Ovary (tissue), 7 donors: ENCODE measurements at regions not wholly inside any gene's neighbourhood (a gene's known extent, or its start where the extent isn't known, plus 50 kb on each side); places are given as distances from the start of the nearest gene placed in this dataset.

ENCODE experiments used
- DNase-seq, 5 donors: peaks; one replicate each; pipeline ENCODE4 v3.0.0-alpha.2; 2019 to 2020
- H3K27ac ChIP-seq, 2 donors: fragments of 200-600 bp; one replicate each; pipeline versions ENCODE4 v1.5.1 to v1.8.0; 2019 to 2022
- H3K27me3 ChIP-seq: fragments of 200-600 bp; one replicate; pipeline ENCODE4 v1.8.0; 2022
- H3K36me3 ChIP-seq: fragments of 200-600 bp; sonication (generic); one replicate; pipeline ENCODE4 v1.5.1; 2019
- H3K4me1 ChIP-seq: one replicate; pipeline ENCODE4 v1.8.1; 2013; ENCODE audit warnings: mild to moderate bottlenecking, moderate library complexity; ENCODE audit not compliant: insufficient read depth
- H3K4me3 ChIP-seq: fragments of 200-600 bp; sonication (generic); one replicate; pipeline ENCODE4 v1.5.1; 2017
- H3K9me3 ChIP-seq, 2 donors: fragments of 200-600 bp in 1 of 2; sonication (generic) in 1 of 2; one replicate each; pipeline versions ENCODE4 v1.5.1 to v1.8.1; 2013 to 2019; ENCODE audit warnings: mild to moderate bottlenecking in 1 of 2, moderate library complexity in 1 of 2
- EP300 ChIP-seq: sonication (generic); formaldehyde crosslinking; IDR thresholded peaks from one replicate; pipeline ENCODE4 v1.6.1; 2017; ENCODE audit warnings: antibody characterized with exemption
- POLR2A ChIP-seq: fragments of 450-650 bp; IDR thresholded peaks from one replicate; pipeline ENCODE4 v1.6.1; 2017; ENCODE audit warnings: antibody characterized with exemption, mild to moderate bottlenecking, moderate library complexity
- WGBS, 3 donors: extraction: QIAGEN DNeasy Blood & Tissue Kit in 1 of 3; methylation state at CpG; one replicate each; pipeline versions ENCODE4 v1.1.5 to v1.1.7; 2013 to 2017; 5-methylcytosine and 5-hydroxymethylcytosine counted together
- intact Hi-C, 4 donors: fragments of 100-400 bp; cut with DNase I; formaldehyde crosslinking; loops; one replicate each; pipeline versions ENCODE4 v1.11.0 to v1.15.1; 2022 to 2023
- TF ChIP-seq, protein P1 (sequence below), 3 donors: fragments of 450-650 bp in 2 of 3; fragments of 200-600 bp in 1 of 3; IDR thresholded peaks; one replicate each; pipeline versions ENCODE4 v1.5.1 to v1.8.0; 2016 to 2022; ENCODE audit warnings: antibody characterized with exemption in 3 of 3, mild to moderate bottlenecking in 1 of 3
- donor health status: DM: no; HTN: no; CAD: no; lungs with moderate emphysema.
- donor health status: DM: no; HTN: no; CAD: no.
- donor health status: Bipolar disorder and iron deficiency.
- donor health status: DM: no; HTN: no; CAD: no.
- donor health status: DM: yes; HTN: yes; CAD: no.

DNA sequence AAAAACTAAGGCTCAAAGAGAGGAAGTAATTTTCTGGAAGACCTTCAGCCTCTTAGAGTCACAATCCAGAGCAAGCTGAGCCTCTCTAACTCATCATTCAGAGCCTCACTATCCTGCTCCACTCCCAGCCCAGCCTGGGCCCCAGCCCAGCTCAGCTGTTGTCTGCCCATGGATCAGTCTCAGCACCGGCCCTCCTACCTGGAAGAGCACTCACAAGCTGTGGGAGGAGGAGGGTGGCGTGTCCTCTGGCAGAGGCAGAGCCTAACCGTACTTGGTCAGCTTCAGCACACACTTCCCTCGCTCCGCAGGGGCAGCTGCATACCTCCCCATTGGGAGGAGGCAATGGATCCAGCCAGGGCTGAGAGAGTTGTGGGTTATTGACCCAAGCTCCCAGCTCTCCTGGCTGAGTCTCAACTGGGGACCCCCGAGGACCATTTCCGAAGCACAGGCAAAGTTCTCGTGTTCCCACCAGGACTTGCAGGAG, 66.7 kb upstream of the GPR26 start:
- H3K36me3 ChIP-seq: no peaks in the 10 kb centered on the region
- H3K27me3 ChIP-seq: no peaks in the 10 kb centered on the region
- H3K27ac ChIP-seq: no peak overlapping the region
- H3K4me1 ChIP-seq: no peaks in the 10 kb centered on the region
- no peak overlapping the region for H3K4me3 ChIP-seq
- WGBS, 3 donors: 56 to 75% (median 73%) methylated on average over 8 of the region's 8 CpGs
- DNase-seq: no peak
- intact Hi-C loops: no loop called here
- no peaks in the 10 kb centered on the region for H3K9me3 ChIP-seq
- TF ChIP-seq, protein P1, sequence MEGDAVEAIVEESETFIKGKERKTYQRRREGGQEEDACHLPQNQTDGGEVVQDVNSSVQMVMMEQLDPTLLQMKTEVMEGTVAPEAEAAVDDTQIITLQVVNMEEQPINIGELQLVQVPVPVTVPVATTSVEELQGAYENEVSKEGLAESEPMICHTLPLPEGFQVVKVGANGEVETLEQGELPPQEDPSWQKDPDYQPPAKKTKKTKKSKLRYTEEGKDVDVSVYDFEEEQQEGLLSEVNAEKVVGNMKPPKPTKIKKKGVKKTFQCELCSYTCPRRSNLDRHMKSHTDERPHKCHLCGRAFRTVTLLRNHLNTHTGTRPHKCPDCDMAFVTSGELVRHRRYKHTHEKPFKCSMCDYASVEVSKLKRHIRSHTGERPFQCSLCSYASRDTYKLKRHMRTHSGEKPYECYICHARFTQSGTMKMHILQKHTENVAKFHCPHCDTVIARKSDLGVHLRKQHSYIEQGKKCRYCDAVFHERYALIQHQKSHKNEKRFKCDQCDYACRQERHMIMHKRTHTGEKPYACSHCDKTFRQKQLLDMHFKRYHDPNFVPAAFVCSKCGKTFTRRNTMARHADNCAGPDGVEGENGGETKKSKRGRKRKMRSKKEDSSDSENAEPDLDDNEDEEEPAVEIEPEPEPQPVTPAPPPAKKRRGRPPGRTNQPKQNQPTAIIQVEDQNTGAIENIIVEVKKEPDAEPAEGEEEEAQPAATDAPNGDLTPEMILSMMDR (IDR thresholded peaks at IDR 0.05): no peak
- TF ChIP-seq EP300 (no peak), POLR2A (no peak)

DNA sequence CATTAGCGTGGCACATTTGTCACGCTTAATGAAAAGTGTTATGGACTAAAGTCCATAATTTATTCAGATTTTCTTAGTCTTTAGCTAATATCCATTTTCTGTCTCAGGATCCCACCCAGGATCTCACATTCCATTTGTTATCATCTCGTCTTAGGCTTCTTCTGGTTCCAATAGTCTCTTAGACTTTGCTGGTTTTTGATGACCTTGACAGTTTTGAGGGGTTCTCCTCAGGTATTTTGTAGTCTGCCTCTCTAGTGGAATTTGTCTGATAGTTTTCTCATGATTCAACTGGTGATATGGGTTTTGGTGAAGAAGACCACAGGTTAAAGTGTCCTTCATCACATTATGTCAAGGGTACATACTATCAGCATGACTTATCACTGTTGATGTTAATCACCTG, 66.0 kb upstream of the GPR26 start:
- Histone ChIP-seq H3K4me1 (no peaks in the 10 kb centered on the region), H3K27me3 (no peaks in the 10 kb centered on the region), H3K27ac (no peak overlapping the region), H3K4me3 (no peak overlapping the region), H3K36me3 (no peaks in the 10 kb centered on the region), H3K9me3 (no peaks in the 10 kb centered on the region)
- 77 to 82% (median 79%) methylated on average over 3 of the region's 3 CpGs for WGBS, 3 donors
- TF ChIP-seq EP300: no peak
- TF ChIP-seq POLR2A: no peak
- TF ChIP-seq, protein P1 (IDR thresholded peaks at IDR 0.05): no peak
- no peak for DNase-seq
- intact Hi-C loops: no loop called here

DNA sequence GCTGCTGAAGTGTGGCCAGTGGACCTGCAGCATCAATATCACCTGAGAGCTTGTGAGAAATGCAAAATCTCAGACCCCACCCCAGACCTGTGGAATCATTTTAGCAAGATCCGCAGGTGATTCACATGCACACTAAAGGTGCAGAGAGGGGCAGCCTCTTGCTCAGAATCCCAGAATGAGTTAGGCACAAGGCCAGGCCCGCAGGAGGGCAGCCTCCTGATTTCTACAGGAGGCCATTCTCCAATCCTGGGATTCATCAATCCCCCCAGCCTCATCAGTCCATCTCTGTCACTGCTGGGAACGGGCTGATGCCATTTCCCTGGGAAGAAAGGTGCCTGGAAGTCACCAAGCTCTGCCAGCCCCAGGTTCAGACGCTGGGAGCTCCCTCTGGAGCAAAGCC, 63.0 kb upstream of the GPR26 start:
- Histone ChIP-seq H3K27ac (no peak overlapping the region), H3K27me3 (no peaks in the 10 kb centered on the region), H3K9me3 (no peaks in the 10 kb centered on the region), H3K4me1 (no peaks in the 10 kb centered on the region), H3K36me3 (no peaks in the 10 kb centered on the region), H3K4me3 (no peak overlapping the region)
- intact Hi-C loops: no loop called here
- no peak for TF ChIP-seq EP300
- TF ChIP-seq POLR2A: no peak
- no peak for DNase-seq
- WGBS, 3 donors: 50 to 58% (median 52%) methylated on average over 4 of the region's 4 CpGs

DNA sequence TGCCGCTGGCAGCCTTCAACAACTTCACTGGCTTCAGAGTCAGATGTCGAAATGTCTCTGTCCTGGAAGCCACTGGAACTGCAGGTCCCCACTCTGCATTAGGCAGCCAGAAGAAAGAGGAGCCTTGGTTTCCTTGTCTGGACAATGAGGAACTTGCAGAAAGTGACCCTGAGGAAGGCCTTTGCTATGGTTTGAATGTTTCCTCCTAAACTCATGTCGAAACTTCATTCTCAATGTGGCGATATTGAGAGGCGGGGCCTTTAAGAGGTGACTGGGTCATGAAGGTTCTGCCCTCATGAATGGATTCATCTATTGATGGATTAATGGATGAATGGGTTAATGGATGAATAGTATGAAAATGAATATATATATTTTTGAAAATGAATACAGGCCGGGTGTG, 61.6 kb upstream of the GPR26 start:
- DNase-seq: no peak
- H3K9me3 ChIP-seq: no peaks in the 10 kb centered on the region
- TF ChIP-seq POLR2A: no peak
- TF ChIP-seq, protein P1 (IDR thresholded peaks at IDR 0.05): no peak
- no peak for TF ChIP-seq EP300
- H3K36me3 ChIP-seq: no peaks in the 10 kb centered on the region
- 67 to 86% (median 81%) methylated on average over 6 of the region's 6 CpGs for WGBS, 3 donors
- intact Hi-C loops: no loop called here
- no peak overlapping the region for H3K27ac ChIP-seq
- H3K27me3 ChIP-seq: no peaks in the 10 kb centered on the region
- H3K4me1 ChIP-seq: no peaks in the 10 kb centered on the region
- no peak overlapping the region for H3K4me3 ChIP-seq

DNA sequence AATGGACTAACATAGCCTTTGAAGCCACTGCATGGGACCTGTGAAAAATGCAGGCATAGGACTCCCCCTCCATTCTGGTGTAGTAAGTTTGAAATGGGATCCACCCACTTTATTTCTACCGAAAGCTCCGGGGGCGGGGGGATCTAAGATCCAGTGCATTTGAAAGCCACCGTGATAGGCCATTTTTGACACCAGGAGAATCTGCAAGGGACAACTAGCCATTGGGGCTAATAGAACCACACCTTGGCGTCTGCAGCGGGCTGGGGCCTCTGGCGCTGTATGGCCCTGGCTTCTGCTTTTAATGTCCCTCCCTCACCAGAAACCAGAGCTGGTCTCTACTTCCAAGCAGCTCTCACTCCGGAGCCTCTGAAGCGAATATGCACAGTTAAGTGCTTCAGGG, 60.1 kb upstream of the GPR26 start:
- Histone ChIP-seq H3K4me1 (no peaks in the 10 kb centered on the region), H3K4me3 (no peak overlapping the region), H3K27ac (no peak overlapping the region), H3K36me3 (no peaks in the 10 kb centered on the region), H3K9me3 (no peaks in the 10 kb centered on the region), H3K27me3 (no peaks in the 10 kb centered on the region)
- DNase-seq: no peak
- WGBS, 3 donors: 74 to 84% (median 77%) methylated on average over 9 of the region's 9 CpGs
- no peak for TF ChIP-seq POLR2A
- TF ChIP-seq, protein P1 (IDR thresholded peaks at IDR 0.05): no peak
- no peak for TF ChIP-seq EP300
- intact Hi-C loops: no loop called here
